H1 (cell line): ENCODE measurements at regions not wholly inside any gene's neighbourhood (a gene's known extent, or its start where the extent isn't known, plus 50 kb on each side); places are given as distances from the start of the nearest gene placed in this dataset.

Experiments used
- CTCF ChIA-PET: fragments of 300-600 bp; sonication (Branson Sonifier 250); formaldehyde crosslinking; loops from one replicate; lab custom pipeline; 2021; ENCODE audit not compliant: partially characterized antibody; lab: Charles Lee
- POLR2A ChIA-PET: fragments of 300-600 bp; sonication (Branson Sonifier 250); formaldehyde crosslinking; loops from one replicate; lab custom pipeline; 2021; ENCODE audit warnings: inconsistent platforms; ENCODE audit not compliant: partially characterized antibody; lab: Charles Lee
- DNase-seq, 2 experiments: peaks; one replicate each; pipeline versions ENCODE4 v3.0.0 to v3.0.0-alpha.2; 2010 to 2022; ENCODE audit warnings: low spot score in 2 of 2, low read depth in 1 of 2, mixed read lengths in 1 of 2
- FAIRE-seq: peaks from 2 replicates; lab custom pipeline; 2011; peaks lifted over from hg19 to GRCh38; lab: Jason Lieb, UNC
- H2AFZ ChIP-seq: 2 replicates; pipeline ENCODE4 v1.8.1; 2012; ENCODE audit warnings: low read length, inconsistent platforms
- H2AK5ac ChIP-seq: 2 replicates; pipeline ENCODE4 v1.6.1; 2013; ENCODE audit warnings: low read depth, low read length
- H2BK120ac ChIP-seq: replicated peaks from 2 replicates; pipeline ENCODE3; 2013; ENCODE audit warnings: low read depth, low read length, inconsistent platforms
- H2BK12ac ChIP-seq: 2 replicates; pipeline ENCODE4 v1.6.1; 2013; ENCODE audit warnings: low read depth, low read length
- H2BK15ac ChIP-seq: 2 replicates; pipeline ENCODE4 v1.6.1; 2013; ENCODE audit warnings: low read length
- H2BK20ac ChIP-seq: 2 replicates; pipeline ENCODE4 v1.6.1; 2013; ENCODE audit warnings: low read length
- H2BK5ac ChIP-seq: 2 replicates; pipeline ENCODE4 v1.6.1; 2013; ENCODE audit warnings: low read depth, low read length
- H3K14ac ChIP-seq: 2 replicates; pipeline ENCODE4 v1.6.1; 2013; ENCODE audit warnings: inconsistent platforms; ENCODE audit not compliant: insufficient read length
- H3K18ac ChIP-seq: 2 replicates; pipeline ENCODE4 v1.6.1; 2013; ENCODE audit warnings: low read length; ENCODE audit errors: extremely low read depth
- H3K23ac ChIP-seq: 2 replicates; pipeline ENCODE4 v1.6.1; 2013; ENCODE audit warnings: inconsistent platforms; ENCODE audit not compliant: insufficient read length
- H3K23me2 ChIP-seq: 2 replicates; pipeline ENCODE4 v1.6.1; 2013; ENCODE audit warnings: low read depth, low read length
- H3K27ac ChIP-seq: 2 replicates; pipeline ENCODE4 v1.6.1; 2011; ENCODE audit warnings: low read depth, low read length, inconsistent platforms
- H3K27me3 ChIP-seq, 4 experiments: replicated peaks in 1 of 4; 1 replicate in 1 of 4; 2 replicates in 3 of 4; pipeline versions ENCODE4 v1.6.1 to v1.8.1; 2011 to 2013; ENCODE audit warnings: low read length in 3 of 4, mild to moderate bottlenecking in 3 of 4, inconsistent platforms in 2 of 4, mixed read lengths in 2 of 4, moderate library complexity in 1 of 4; ENCODE audit not compliant: control insufficient read depth in 3 of 4, insufficient read depth in 3 of 4; ENCODE audit errors: extremely low read depth in 1 of 4
- H3K36me3 ChIP-seq, 4 experiments: 2 replicates each; pipeline versions ENCODE4 v1.6.1 to v1.8.1; 2011 to 2013; ENCODE audit warnings: mild to moderate bottlenecking in 4 of 4, low read length in 3 of 4, moderate library complexity in 2 of 4, control low read depth in 1 of 4, inconsistent platforms in 1 of 4; ENCODE audit not compliant: insufficient read depth in 4 of 4, control insufficient read depth in 2 of 4
- H3K4ac ChIP-seq: replicated peaks from 2 replicates; pipeline ENCODE3; 2013; ENCODE audit warnings: low read length, low read depth, mixed read lengths, inconsistent platforms; ENCODE audit not compliant: insufficient read length
- H3K4me1 ChIP-seq, 4 experiments: replicated peaks in 1 of 4; 1 replicate in 1 of 4; 2 replicates in 3 of 4; pipeline versions ENCODE4 v1.6.1 to v1.8.1; 2011 to 2013; ENCODE audit warnings: low read length in 3 of 4, inconsistent platforms in 2 of 4, mixed read lengths in 1 of 4; ENCODE audit not compliant: insufficient read depth in 4 of 4, control insufficient read depth in 3 of 4
- H3K4me2 ChIP-seq, 2 experiments: 2 replicates each; pipeline versions ENCODE4 v1.6.1 to v1.8.1; 2011 to 2013; ENCODE audit warnings: low read depth in 2 of 2, low read length in 2 of 2, control low read depth in 1 of 2, inconsistent platforms in 1 of 2, mild to moderate bottlenecking in 1 of 2; ENCODE audit not compliant: insufficient read depth in 1 of 2
- H3K4me3 ChIP-seq, 4 experiments: fragments of 200-600, 300-600 bp in 1 of 4; sonication (generic), shearing (Covaris generic), sonication (Bioruptor Twin) in 1 of 4; 2 replicates each; pipeline versions ENCODE4 v1.5.1 to v1.8.1; 2011 to 2016; ENCODE audit warnings: low read length in 4 of 4, low read depth in 3 of 4, control low read depth in 2 of 4, inconsistent platforms in 2 of 4, mild to moderate bottlenecking in 2 of 4, mixed read lengths in 1 of 4, moderate library complexity in 1 of 4; ENCODE audit not compliant: insufficient read depth in 2 of 4; ENCODE audit errors: extremely low read depth in 1 of 4
- H3K56ac ChIP-seq: replicated peaks from 2 replicates; pipeline ENCODE3; 2013; ENCODE audit warnings: low read depth, mild to moderate bottlenecking, mixed read lengths, low read length, inconsistent platforms; ENCODE audit not compliant: insufficient read length
- H3K79me1 ChIP-seq: 2 replicates; pipeline ENCODE4 v1.6.1; 2013; ENCODE audit warnings: low read depth, low read length, control low read depth
- H3K79me2 ChIP-seq, 2 experiments: 2 replicates each; pipeline versions ENCODE4 v1.6.1 to v1.8.1; 2012 to 2013; ENCODE audit warnings: low read length in 2 of 2, mild to moderate bottlenecking in 2 of 2, inconsistent platforms in 1 of 2; ENCODE audit not compliant: insufficient read depth in 2 of 2, control insufficient read depth in 1 of 2
- H3K9ac ChIP-seq, 4 experiments: replicated peaks in 1 of 4; 1 replicate in 1 of 4; 2 replicates in 3 of 4; pipeline versions ENCODE4 v1.6.1 to v1.8.1; 2011 to 2013; ENCODE audit warnings: low read depth in 3 of 4, low read length in 3 of 4, control low read depth in 2 of 4, mild to moderate bottlenecking in 2 of 4, moderate library complexity in 2 of 4, inconsistent platforms in 1 of 4; ENCODE audit errors: extremely low read depth in 1 of 4
- H3K9me3 ChIP-seq, 2 experiments: 2 replicates each; pipeline versions ENCODE4 v1.6.1 to v1.8.1; 2012 to 2013; ENCODE audit warnings: mild to moderate bottlenecking in 2 of 2, moderate library complexity in 2 of 2, control low read depth in 1 of 2, inconsistent platforms in 1 of 2, low read depth in 1 of 2, low read length in 1 of 2, mixed read lengths in 1 of 2; ENCODE audit not compliant: insufficient read depth in 2 of 2
- H4K20me1 ChIP-seq, 2 experiments: replicated peaks in 1 of 2; 2 replicates each; pipeline versions ENCODE3 to v1.8.1; 2011 to 2013; ENCODE audit warnings: inconsistent platforms in 2 of 2, low read length in 2 of 2, mild to moderate bottlenecking in 1 of 2; ENCODE audit not compliant: insufficient read depth in 2 of 2, control insufficient read depth in 1 of 2
- H4K5ac ChIP-seq: 2 replicates; pipeline ENCODE4 v1.6.1; 2013; ENCODE audit warnings: low read length, low read depth, mixed read lengths, inconsistent platforms; ENCODE audit not compliant: insufficient read length
- H4K8ac ChIP-seq: 2 replicates; pipeline ENCODE4 v1.8.0; 2013; ENCODE audit warnings: mild to moderate bottlenecking, moderate library complexity, low read length, inconsistent platforms; ENCODE audit not compliant: insufficient read depth; ENCODE audit errors: extremely low read depth
- H4K91ac ChIP-seq: replicated peaks from 2 replicates; pipeline ENCODE3; 2013; ENCODE audit warnings: low read length, mixed read lengths, inconsistent platforms; ENCODE audit not compliant: insufficient read length
- BACH1 ChIP-seq: IDR thresholded peaks from 2 replicates; pipeline ENCODE4 v1.6.1; 2012; ENCODE audit warnings: low read length, improper control_type of control experiment
- CBX8 ChIP-seq: fragments of 300-800, 300-1000 bp; sonication (generic); IDR thresholded peaks from 2 replicates; pipeline ENCODE4 v1.7.1; 2016; ENCODE audit warnings: low read depth, low read length, borderline replicate concordance
- CREB1 ChIP-seq: IDR thresholded peaks from 2 replicates; pipeline ENCODE4 v1.6.1; 2012; ENCODE audit warnings: inconsistent platforms
- EGR1 ChIP-seq: IDR thresholded peaks from 2 replicates; pipeline ENCODE4 v1.6.1; 2011; ENCODE audit warnings: low read depth, low read length, borderline replicate concordance
- GABPA ChIP-seq: IDR thresholded peaks from 2 replicates; pipeline ENCODE4 v1.6.1; 2011; ENCODE audit warnings: mild to moderate bottlenecking, low read length, moderate library complexity, borderline replicate concordance; ENCODE audit not compliant: insufficient read depth
- GTF2F1 ChIP-seq: IDR thresholded peaks from 2 replicates; pipeline ENCODE4 v1.6.1; 2012; ENCODE audit warnings: low read depth, low read length, improper control_type of control experiment, borderline replicate concordance
- JUN ChIP-seq: IDR thresholded peaks from 2 replicates; pipeline ENCODE4 v1.6.1; 2011; ENCODE audit warnings: low read depth, mild to moderate bottlenecking, improper control_type of control experiment, low read length
- POU5F1 ChIP-seq: IDR thresholded peaks from 2 replicates; pipeline ENCODE4 v1.6.1; 2011; ENCODE audit warnings: low read depth, mild to moderate bottlenecking, low read length, moderate library complexity
- SIN3A ChIP-seq, 2 experiments: IDR thresholded peaks in 1 of 2; conservative IDR thresholded peaks in 1 of 2; 2 replicates each; pipeline ENCODE4 v1.6.1; 2011 to 2012; ENCODE audit warnings: low read length in 2 of 2, improper control_type of control experiment in 1 of 2, low read depth in 1 of 2, mild to moderate bottlenecking in 1 of 2
- SP4 ChIP-seq: IDR thresholded peaks from 2 replicates; pipeline ENCODE4 v1.6.1; 2012; ENCODE audit warnings: low read length, inconsistent platforms
- SUZ12 ChIP-seq: fragments of 200-600 bp; sonication (generic); IDR thresholded peaks from 2 replicates; pipeline ENCODE4 v1.6.1; 2012; ENCODE audit warnings: mild to moderate bottlenecking, inconsistent platforms, low read length, moderate library complexity, mixed read lengths
- TF ChIP-seq, protein P1 (sequence below): IDR thresholded peaks from 2 replicates; pipeline ENCODE4 v1.6.1; 2011; ENCODE audit warnings: low read length, improper control_type of control experiment

DNA sequence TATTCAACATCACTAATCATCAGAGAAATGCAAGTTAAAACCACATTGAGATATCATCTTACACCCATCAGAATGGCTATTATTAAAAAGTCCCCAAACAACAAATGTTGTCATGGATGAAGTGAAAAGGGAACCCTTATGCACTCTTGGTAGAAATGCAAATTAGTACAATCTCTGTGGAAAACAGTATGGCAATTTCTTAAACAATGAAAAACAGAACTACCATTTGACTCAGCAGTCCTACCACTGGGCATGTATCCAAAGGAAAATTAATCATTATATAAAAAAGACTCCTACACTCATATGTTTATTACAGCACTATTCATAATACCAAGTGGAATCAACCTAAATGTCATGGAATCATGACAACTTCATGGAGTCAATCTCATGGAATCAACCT is 611.3 kb upstream of the GJE1 start:
- H2AFZ ChIP-seq, result no peak overlapping the region
- no peak overlapping the region for H4K5ac ChIP-seq
- H3K27me3 ChIP-seq, result no peaks in the 10 kb centered on the region
- H2BK120ac ChIP-seq, result no peak overlapping the region
- no peaks in the 10 kb centered on the region for H3K36me3 ChIP-seq
- 0 out of 4 replicates have a peak, but pooled peaks cover 0 to 4% of the 10 kb centered on the region in 2 experiments for H3K9me3 ChIP-seq
- H4K20me1 ChIP-seq, result no peaks in the 10 kb centered on the region
- H3K4me2 ChIP-seq, result no peak overlapping the region
- H2BK20ac ChIP-seq, result no peak overlapping the region
- H3K56ac ChIP-seq, result no peak overlapping the region
- H3K23me2 ChIP-seq, result no peaks in the 10 kb centered on the region
- ChIA-PET CTCF (no interaction called here), POLR2A (no interaction called here)
- H2BK15ac ChIP-seq, result no peak overlapping the region
- H3K4ac ChIP-seq, result no peak overlapping the region
- no peak overlapping the region for H3K9ac ChIP-seq
- TF ChIP-seq, protein P1, sequence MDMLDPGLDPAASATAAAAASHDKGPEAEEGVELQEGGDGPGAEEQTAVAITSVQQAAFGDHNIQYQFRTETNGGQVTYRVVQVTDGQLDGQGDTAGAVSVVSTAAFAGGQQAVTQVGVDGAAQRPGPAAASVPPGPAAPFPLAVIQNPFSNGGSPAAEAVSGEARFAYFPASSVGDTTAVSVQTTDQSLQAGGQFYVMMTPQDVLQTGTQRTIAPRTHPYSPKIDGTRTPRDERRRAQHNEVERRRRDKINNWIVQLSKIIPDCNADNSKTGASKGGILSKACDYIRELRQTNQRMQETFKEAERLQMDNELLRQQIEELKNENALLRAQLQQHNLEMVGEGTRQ, result no peak
- no peak for TF ChIP-seq BACH1
- no peak for TF ChIP-seq JUN
- TF ChIP-seq GTF2F1, result no peak
- no peak for TF ChIP-seq SP4
- TF ChIP-seq SIN3A (conservative IDR thresholded peaks at IDR 0.05 in 1 of 2, IDR thresholded peaks at IDR 0.05 in 1 of 2; ENCODE audit: low read depth in 1 of 2, low read length in 2 of 2), result no peak
- TF ChIP-seq EGR1, result no peak
- TF ChIP-seq CREB1, result no peak
- no peak for TF ChIP-seq CBX8
- no peak for TF ChIP-seq GABPA
- no peak for TF ChIP-seq POU5F1
- TF ChIP-seq SUZ12, result no peak
- no peaks in the 10 kb centered on the region for H3K79me1 ChIP-seq
- H4K8ac ChIP-seq, result no peak overlapping the region
- DNase-seq (no peak), FAIRE-seq (no peak)
- H3K18ac ChIP-seq, result no peak overlapping the region
- H3K4me3 ChIP-seq, result no peak overlapping the region
- no peak overlapping the region for H2BK12ac ChIP-seq
- H4K91ac ChIP-seq, result no peak overlapping the region
- H3K27ac ChIP-seq, result no peak overlapping the region
- H2BK5ac ChIP-seq, result no peak overlapping the region
- H2AK5ac ChIP-seq, result no peak overlapping the region
- no peaks in the 10 kb centered on the region for H3K4me1 ChIP-seq
- no peak overlapping the region for H3K14ac ChIP-seq
- H3K23ac ChIP-seq, result no peak overlapping the region
- no peaks in the 10 kb centered on the region for H3K79me2 ChIP-seq
